Panc1 (cell line): ENCODE measurements at regions not wholly inside any gene's neighbourhood (a gene's known extent, or its start where the extent isn't known, plus 50 kb on each side); places are given as distances from the start of the nearest gene placed in this dataset.

Experiments used
- ATAC-seq: fragments of 200-7000 bp; cut with Tn5 transposase; 2 replicates; pipeline ENCODE4 v1.9.1; 2020; ENCODE audit warnings: mild to moderate bottlenecking, moderate library complexity
- BruUV-seq: library from RNA; stranded (reverse); fragments of 400-500 nt; replicated peaks from 2 replicates; lab custom pipeline; 2021; lab: Mats Ljungman, UMichigan
- CTCF ChIA-PET: fragments of 300-600 bp; sonication (Branson Sonifier 250); formaldehyde crosslinking; loops from one replicate; lab custom pipeline; 2022; ENCODE audit warnings: antibody characterized with exemption; lab: Charles Lee
- POLR2A ChIA-PET: fragments of 300-600 bp; sonication (Branson Sonifier 250); formaldehyde crosslinking; loops from one replicate; lab custom pipeline; 2022; ENCODE audit warnings: antibody characterized with exemption; lab: Charles Lee
- DNase-seq: peaks from one replicate; pipeline ENCODE4 v3.0.0-alpha.2; 2010; ENCODE audit warnings: low read depth, low spot score
- H3K27ac ChIP-seq: 2 replicates; pipeline ENCODE4 v1.5.1; 2011; ENCODE audit warnings: mild to moderate bottlenecking, low read length, inconsistent platforms
- H3K27me3 ChIP-seq: fragments of 200-500 bp; sonication (Bioruptor generic); 2 replicates; pipeline ENCODE4 v1.6.0; 2014; ENCODE audit warnings: low read length, inconsistent platforms; ENCODE audit not compliant: control insufficient read depth, insufficient read depth
- H3K36me3 ChIP-seq: fragments of 200-500 bp; sonication (Bioruptor generic); 2 replicates; pipeline ENCODE4 v1.5.1; 2014; ENCODE audit warnings: inconsistent platforms, mild to moderate bottlenecking, low read length, moderate library complexity; ENCODE audit not compliant: control insufficient read depth, insufficient read depth
- H3K4me1 ChIP-seq: 2 replicates; pipeline ENCODE4 v1.5.1; 2011; ENCODE audit warnings: inconsistent platforms, mild to moderate bottlenecking, low read length, moderate library complexity; ENCODE audit not compliant: control insufficient read depth, insufficient read depth
- H3K4me3 ChIP-seq, 2 experiments: 2 replicates each; pipeline ENCODE4 v1.5.1; 2011 to 2012; ENCODE audit warnings: low read depth in 2 of 2, low read length in 2 of 2, mild to moderate bottlenecking in 2 of 2, inconsistent platforms in 1 of 2, moderate library complexity in 1 of 2
- H3K9me3 ChIP-seq: fragments of 200-500 bp; sonication (Bioruptor generic); 2 replicates; pipeline ENCODE4 v1.5.1; 2014; ENCODE audit warnings: low read depth, mild to moderate bottlenecking, inconsistent platforms, low read length, moderate library complexity; ENCODE audit not compliant: control insufficient read depth, insufficient read depth
- POLR2AphosphoS5 ChIP-seq: IDR thresholded peaks from 2 replicates; pipeline ENCODE4 v1.6.1; 2012; ENCODE audit warnings: mild to moderate bottlenecking, low read depth, low read length, moderate library complexity
- SIN3A ChIP-seq: IDR thresholded peaks from 2 replicates; pipeline ENCODE4 v1.6.1; 2012; ENCODE audit warnings: low read depth, mild to moderate bottlenecking, low read length, moderate library complexity, borderline replicate concordance; ENCODE audit not compliant: insufficient read depth
- TCF7L2 ChIP-seq: IDR thresholded peaks from 2 replicates; pipeline ENCODE4 v1.6.1; 2011; ENCODE audit warnings: mild to moderate bottlenecking, low read depth, low read length, inconsistent platforms
- in situ Hi-C: cut with HindIII; loops from 2 replicates; pipeline ENCODE4 v1.10.0; 2016; ENCODE audit warnings: low sequenced_read_pairs, low pct_unique_long_range_greater_than_20kb
- intact Hi-C: fragments of 100-400 bp; cut with micrococcal nuclease; formaldehyde crosslinking; loops from one replicate; pipeline ENCODE4 v1.10.0; 2022; ENCODE audit not compliant: unreplicated experiment
- TF ChIP-seq, protein P1 (sequence below), 2 experiments: IDR thresholded peaks; 2 replicates each; pipeline ENCODE4 v1.6.1; 2011 to 2012; ENCODE audit warnings: low read depth in 2 of 2, control low read depth in 1 of 2, low read length in 1 of 2, mild to moderate bottlenecking in 1 of 2, moderate library complexity in 1 of 2; ENCODE audit not compliant: insufficient read depth in 1 of 2
- TF ChIP-seq, protein P2 (sequence below): fragments of 450-650 bp; IDR thresholded peaks from 2 replicates; pipeline ENCODE4 v1.5.1; 2017; ENCODE audit warnings: mild to moderate bottlenecking

DNA sequence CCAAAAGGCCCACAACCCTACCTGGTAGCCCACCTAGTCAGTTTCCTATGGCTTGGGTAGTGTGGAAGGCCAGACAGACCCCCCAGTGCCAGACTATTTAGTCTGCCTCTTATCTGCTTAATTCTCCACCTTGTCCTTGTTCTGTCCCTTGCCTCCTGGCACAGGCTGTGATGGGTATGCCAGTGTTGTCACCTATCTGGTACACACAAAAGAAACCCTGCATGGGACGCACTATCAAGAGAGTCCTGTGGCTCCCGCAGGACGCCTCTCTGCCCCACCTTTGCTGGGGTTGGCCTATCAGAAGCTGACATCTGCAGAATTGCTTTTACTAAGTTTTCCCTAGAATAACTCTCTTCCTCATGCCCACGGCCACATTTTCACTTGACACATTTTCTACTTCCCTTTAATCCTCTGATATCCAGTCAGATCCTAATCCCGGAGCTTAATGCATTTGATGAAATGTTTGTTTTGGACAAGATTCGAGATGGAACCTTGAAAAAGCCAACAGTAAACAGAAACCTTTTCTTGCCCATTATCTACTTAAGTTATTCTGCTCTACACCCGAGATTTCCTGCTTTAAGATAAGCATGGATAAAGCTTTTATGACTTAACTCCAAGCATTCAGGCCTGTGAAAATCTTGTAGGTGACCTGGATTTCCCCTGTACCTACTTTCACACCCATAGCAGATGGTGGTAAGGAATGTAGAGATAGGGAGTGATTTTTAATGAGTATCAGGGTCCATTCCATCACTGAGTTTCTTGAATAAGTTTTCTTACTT, 468.5 kb downstream of the ZNF608 start:
- TF ChIP-seq, protein P1, sequence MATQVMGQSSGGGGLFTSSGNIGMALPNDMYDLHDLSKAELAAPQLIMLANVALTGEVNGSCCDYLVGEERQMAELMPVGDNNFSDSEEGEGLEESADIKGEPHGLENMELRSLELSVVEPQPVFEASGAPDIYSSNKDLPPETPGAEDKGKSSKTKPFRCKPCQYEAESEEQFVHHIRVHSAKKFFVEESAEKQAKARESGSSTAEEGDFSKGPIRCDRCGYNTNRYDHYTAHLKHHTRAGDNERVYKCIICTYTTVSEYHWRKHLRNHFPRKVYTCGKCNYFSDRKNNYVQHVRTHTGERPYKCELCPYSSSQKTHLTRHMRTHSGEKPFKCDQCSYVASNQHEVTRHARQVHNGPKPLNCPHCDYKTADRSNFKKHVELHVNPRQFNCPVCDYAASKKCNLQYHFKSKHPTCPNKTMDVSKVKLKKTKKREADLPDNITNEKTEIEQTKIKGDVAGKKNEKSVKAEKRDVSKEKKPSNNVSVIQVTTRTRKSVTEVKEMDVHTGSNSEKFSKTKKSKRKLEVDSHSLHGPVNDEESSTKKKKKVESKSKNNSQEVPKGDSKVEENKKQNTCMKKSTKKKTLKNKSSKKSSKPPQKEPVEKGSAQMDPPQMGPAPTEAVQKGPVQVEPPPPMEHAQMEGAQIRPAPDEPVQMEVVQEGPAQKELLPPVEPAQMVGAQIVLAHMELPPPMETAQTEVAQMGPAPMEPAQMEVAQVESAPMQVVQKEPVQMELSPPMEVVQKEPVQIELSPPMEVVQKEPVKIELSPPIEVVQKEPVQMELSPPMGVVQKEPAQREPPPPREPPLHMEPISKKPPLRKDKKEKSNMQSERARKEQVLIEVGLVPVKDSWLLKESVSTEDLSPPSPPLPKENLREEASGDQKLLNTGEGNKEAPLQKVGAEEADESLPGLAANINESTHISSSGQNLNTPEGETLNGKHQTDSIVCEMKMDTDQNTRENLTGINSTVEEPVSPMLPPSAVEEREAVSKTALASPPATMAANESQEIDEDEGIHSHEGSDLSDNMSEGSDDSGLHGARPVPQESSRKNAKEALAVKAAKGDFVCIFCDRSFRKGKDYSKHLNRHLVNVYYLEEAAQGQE (IDR thresholded peaks at IDR 0.05; ENCODE audit: insufficient read depth in 1 of 2, low read depth in 2 of 2, low read length in 1 of 2), result no peak
- TF ChIP-seq, protein P2, sequence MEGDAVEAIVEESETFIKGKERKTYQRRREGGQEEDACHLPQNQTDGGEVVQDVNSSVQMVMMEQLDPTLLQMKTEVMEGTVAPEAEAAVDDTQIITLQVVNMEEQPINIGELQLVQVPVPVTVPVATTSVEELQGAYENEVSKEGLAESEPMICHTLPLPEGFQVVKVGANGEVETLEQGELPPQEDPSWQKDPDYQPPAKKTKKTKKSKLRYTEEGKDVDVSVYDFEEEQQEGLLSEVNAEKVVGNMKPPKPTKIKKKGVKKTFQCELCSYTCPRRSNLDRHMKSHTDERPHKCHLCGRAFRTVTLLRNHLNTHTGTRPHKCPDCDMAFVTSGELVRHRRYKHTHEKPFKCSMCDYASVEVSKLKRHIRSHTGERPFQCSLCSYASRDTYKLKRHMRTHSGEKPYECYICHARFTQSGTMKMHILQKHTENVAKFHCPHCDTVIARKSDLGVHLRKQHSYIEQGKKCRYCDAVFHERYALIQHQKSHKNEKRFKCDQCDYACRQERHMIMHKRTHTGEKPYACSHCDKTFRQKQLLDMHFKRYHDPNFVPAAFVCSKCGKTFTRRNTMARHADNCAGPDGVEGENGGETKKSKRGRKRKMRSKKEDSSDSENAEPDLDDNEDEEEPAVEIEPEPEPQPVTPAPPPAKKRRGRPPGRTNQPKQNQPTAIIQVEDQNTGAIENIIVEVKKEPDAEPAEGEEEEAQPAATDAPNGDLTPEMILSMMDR, result no peak
- no peak for TF ChIP-seq POLR2AphosphoS5
- TF ChIP-seq TCF7L2, result no peak
- TF ChIP-seq SIN3A, result no peak
- no peak for ATAC-seq
- Histone ChIP-seq H3K4me1 (no peaks in the 10 kb centered on the region), H3K27me3 (no peaks in the 10 kb centered on the region), H3K27ac (peak overlapping the region; percentile 15; the same call in 1 of the 2 replicates), H3K36me3 (no peaks in the 10 kb centered on the region), H3K4me3 (no peak overlapping the region), H3K9me3 (no peaks in the 10 kb centered on the region)
- in situ Hi-C loops (no loop called here), intact Hi-C loops (no loop called here)
- ChIA-PET POLR2A (no interaction called here), CTCF (no interaction called here)
- no peak for DNase-seq
- BruUV-seq, result no TSS peak

DNA sequence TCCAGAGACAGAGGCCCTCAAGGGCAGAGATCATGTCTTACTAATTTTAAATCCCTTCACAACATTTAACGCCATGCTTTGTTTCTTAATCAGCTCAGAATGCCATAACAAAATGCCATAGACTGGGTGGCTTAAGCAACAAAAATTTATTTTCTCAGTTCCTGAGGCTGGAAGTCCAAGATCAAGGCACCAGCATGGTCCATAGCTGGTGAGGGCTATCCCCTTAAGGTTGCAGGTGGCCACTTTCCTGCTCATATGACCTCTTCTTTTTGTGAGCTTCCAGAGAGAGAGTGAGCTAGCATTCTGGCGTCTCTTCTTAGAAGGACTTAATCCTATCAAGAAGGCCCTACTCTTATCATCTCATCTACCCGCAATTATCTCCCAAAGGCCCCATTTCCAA, 470.3 kb downstream of the ZNF608 start:
- H3K27me3 ChIP-seq, result no peaks in the 10 kb centered on the region
- no peaks in the 10 kb centered on the region for H3K9me3 ChIP-seq
- TF ChIP-seq, protein P1 (IDR thresholded peaks at IDR 0.05; ENCODE audit: insufficient read depth in 1 of 2, low read depth in 2 of 2, low read length in 1 of 2), result no peak
- no peak for TF ChIP-seq POLR2AphosphoS5
- TF ChIP-seq TCF7L2, result no peak
- TF ChIP-seq, protein P2, result no peak
- TF ChIP-seq SIN3A, result no peak
- POLR2A ChIA-PET, result no interaction called here
- H3K27ac ChIP-seq, result no peak overlapping the region
- no peaks in the 10 kb centered on the region for H3K4me1 ChIP-seq
- intact Hi-C loops, result no loop called here
- CTCF ChIA-PET, result no interaction called here
- H3K4me3 ChIP-seq, result no peak overlapping the region
- no peaks in the 10 kb centered on the region for H3K36me3 ChIP-seq
- BruUV-seq, result no TSS peak
- no peak for ATAC-seq
- in situ Hi-C loops, result no loop called here
- no peak for DNase-seq
